ENCODE measurements at regions not wholly inside any gene's neighbourhood (a gene's known extent, or its start where the extent isn't known, plus 50 kb on each side); places are given as distances from the start of the nearest gene placed in this dataset.

DNA sequence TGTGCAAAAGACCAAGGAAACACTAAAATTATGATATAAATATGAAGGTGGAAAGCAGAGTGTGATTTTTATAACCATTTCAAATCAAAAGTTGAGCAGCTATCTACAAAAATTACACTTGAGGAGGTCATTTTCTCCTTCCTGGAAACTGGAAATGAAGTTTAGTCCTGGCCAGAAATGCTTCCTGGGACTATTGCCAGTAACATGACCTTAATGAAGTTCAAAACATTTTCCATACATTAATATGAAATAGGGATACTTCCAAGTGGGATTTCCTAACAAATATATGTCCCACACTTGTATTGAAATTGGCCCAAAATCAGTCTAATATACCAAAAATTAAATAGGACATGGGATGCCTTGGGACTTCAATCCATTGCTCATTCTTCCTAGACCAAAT, 1556.8 kb upstream of the MIR17HG start:
- TF ChIP-seq FOXP2 (optimal IDR thresholded peaks at IDR 0.05; ENCODE audit: control extremely low read depth, extremely low read length, insufficient read depth) = no peak
- TF ChIP-seq EZH2 (IDR thresholded peaks at IDR 0.05) = no peak
- no peak for TF ChIP-seq POLR2AphosphoS5 (IDR thresholded peaks at IDR 0.05; ENCODE audit: borderline replicate concordance, low read depth, low read length)
